Osteocyte (in vitro differentiated cells): ENCODE measurements at regions not wholly inside any gene's neighbourhood (a gene's known extent, or its start where the extent isn't known, plus 50 kb on each side); places are given as distances from the start of the nearest gene placed in this dataset.

Source experiments
- DNase-seq: peaks from one replicate; pipeline ENCODE4 v3.0.0; 2021; ENCODE audit warnings: mixed read lengths; ENCODE audit not compliant: unreplicated experiment; ENCODE audit errors: extremely low spot score
- H3K27ac Mint-ChIP-seq: one replicate; pipeline ENCODE4 v1.8.0; 2021; ENCODE audit warnings: mild to moderate bottlenecking, mixed read lengths; ENCODE audit not compliant: unreplicated experiment
- H3K27me3 Mint-ChIP-seq: one replicate; pipeline ENCODE4 v1.8.0; 2021; ENCODE audit warnings: mixed read lengths; ENCODE audit not compliant: unreplicated experiment
- H3K36me3 Mint-ChIP-seq: one replicate; pipeline ENCODE4 v1.8.0; 2021; ENCODE audit warnings: mixed read lengths; ENCODE audit not compliant: unreplicated experiment
- H3K4me1 Mint-ChIP-seq: one replicate; pipeline ENCODE4 v1.8.0; 2021; ENCODE audit warnings: mixed read lengths; ENCODE audit not compliant: unreplicated experiment
- H3K4me3 Mint-ChIP-seq: one replicate; pipeline ENCODE4 v1.8.0; 2021; ENCODE audit warnings: mild to moderate bottlenecking, moderate library complexity, mixed read lengths; ENCODE audit not compliant: unreplicated experiment
- H3K9me3 Mint-ChIP-seq: one replicate; pipeline ENCODE4 v1.8.0; 2021; ENCODE audit warnings: mixed read lengths; ENCODE audit not compliant: unreplicated experiment
- CTCF ChIP-seq: fragments of 200-600 bp; sonication (generic); IDR thresholded peaks from 2 replicates; pipeline ENCODE4 v1.5.0; 2021; ENCODE audit warnings: antibody characterized with exemption, mild to moderate bottlenecking, moderate library complexity

DNA sequence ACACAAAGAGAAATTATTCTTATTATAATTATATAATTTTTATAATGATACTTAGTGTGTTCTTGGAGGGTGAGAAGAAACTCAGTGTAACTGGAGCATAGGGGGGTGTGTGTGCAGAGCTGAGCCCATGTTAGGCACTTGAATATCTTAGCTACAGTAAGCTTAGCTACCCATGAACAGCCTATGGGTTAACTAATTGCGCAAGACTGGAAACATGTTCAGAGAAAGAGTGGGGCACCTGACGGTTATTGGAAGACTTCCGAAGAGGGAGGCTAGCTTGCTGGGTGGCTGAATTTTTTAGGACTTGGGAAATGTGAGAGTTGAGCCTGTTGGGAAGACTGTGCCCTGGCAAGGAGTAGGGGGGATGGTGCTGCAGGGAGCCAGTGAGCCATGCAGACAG, 229.2 kb downstream of the SLC4A3 start:
- DNase-seq: no peak
- Mint-ChIP-seq H3K36me3 (no peaks in the 10 kb centered on the region), H3K4me3 (no peak overlapping the region), H3K9me3 (no peaks in the 10 kb centered on the region), H3K4me1 (no peaks in the 10 kb centered on the region), H3K27ac (no peak overlapping the region), H3K27me3 (peaks cover 31% of the 10 kb centered on the region)
- TF ChIP-seq CTCF: no peak

DNA sequence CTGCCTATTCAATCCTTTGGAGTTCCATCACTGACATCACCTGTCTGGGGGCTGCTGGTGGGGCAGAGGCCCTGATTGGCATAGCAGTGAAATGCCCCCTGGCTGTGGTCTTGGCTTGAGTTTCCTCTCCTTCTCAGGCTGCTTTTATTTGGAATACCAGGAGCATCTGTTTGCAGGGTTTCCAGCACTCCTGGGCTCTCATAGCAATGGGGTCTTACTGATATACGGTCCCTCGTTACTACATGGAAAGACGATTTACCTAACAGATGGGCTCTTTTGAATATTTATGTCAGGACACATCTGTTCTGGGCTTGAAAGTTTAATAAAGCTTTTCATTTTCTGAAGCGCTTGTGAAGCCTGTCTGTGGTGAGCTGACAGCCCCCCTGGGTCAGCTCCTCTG, 230.3 kb downstream of the SLC4A3 start:
- Mint-ChIP-seq H3K9me3 (no peaks in the 10 kb centered on the region), H3K4me1 (no peaks in the 10 kb centered on the region), H3K27ac (no peak overlapping the region), H3K36me3 (no peaks in the 10 kb centered on the region), H3K4me3 (no peak overlapping the region), H3K27me3 (peaks cover 27% of the 10 kb centered on the region)
- DNase-seq: no peak
- TF ChIP-seq CTCF: no peak

DNA sequence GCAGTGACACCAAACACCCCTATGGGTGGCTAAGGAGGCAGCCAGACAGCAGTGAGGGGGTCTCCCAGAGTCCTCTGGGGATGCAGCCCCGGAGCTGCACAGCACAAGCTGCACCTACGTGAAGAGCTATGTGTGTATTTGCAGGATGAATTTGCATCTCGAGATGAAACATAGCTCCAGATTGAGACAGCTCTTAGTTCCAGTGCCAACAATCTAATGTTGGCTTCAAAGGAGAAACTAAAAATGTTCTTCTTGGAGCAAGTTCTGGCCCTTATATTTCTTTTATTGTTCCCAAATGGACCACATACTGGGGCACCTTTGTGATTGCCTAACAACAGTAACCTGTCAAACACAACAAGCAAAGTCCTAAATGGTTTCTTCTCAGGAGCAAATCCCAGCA, 233.9 kb downstream of the SLC4A3 start:
- no peak for TF ChIP-seq CTCF
- H3K4me1 Mint-ChIP-seq: no peaks in the 10 kb centered on the region
- no peak for DNase-seq
- no peak overlapping the region for H3K27ac Mint-ChIP-seq
- H3K36me3 Mint-ChIP-seq: no peaks in the 10 kb centered on the region
- H3K4me3 Mint-ChIP-seq: no peak overlapping the region
- no peaks in the 10 kb centered on the region for H3K9me3 Mint-ChIP-seq
- peaks cover 17% of the 10 kb centered on the region for H3K27me3 Mint-ChIP-seq

DNA sequence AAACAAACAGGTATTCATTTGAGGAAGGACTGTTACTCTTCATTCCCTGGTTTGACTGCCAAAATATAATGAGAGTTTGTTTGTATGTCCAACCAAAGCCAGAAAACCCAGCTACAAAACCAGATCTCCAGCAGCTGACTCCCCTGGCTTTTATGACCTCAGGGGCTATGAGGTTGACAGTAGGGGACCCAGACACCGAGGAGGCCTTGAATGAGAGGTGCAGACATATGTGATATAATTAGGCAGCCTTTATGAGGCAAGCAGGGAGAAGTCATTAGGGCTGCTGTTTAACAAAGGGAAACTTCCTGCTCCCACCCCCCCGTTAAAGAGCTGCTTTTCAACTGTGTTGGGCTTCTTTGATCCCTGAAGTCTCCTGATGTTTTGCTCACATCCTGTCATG, 236.7 kb downstream of the SLC4A3 start:
- no peak overlapping the region for H3K4me3 Mint-ChIP-seq
- no peaks in the 10 kb centered on the region for H3K4me1 Mint-ChIP-seq
- no peaks in the 10 kb centered on the region for H3K9me3 Mint-ChIP-seq
- peaks cover 8% of the 10 kb centered on the region for H3K27me3 Mint-ChIP-seq
- H3K36me3 Mint-ChIP-seq: no peaks in the 10 kb centered on the region
- no peak overlapping the region for H3K27ac Mint-ChIP-seq
- DNase-seq: no peak
- TF ChIP-seq CTCF: no peak

GRCh38 chr2:219868635-219869034, 241.2 kb downstream of the SLC4A3 start:
- DNase-seq: no peak
- Mint-ChIP-seq H3K27me3 (peaks cover 4% of the 10 kb centered on the region), H3K9me3 (no peaks in the 10 kb centered on the region), H3K4me3 (no peak overlapping the region), H3K27ac (no peak overlapping the region), H3K36me3 (no peaks in the 10 kb centered on the region), H3K4me1 (no peaks in the 10 kb centered on the region)
- no peak for TF ChIP-seq CTCF
